Karpas-422 (cell line): ENCODE measurements at regions not wholly inside any gene's neighbourhood (a gene's known extent, or its start where the extent isn't known, plus 50 kb on each side); places are given as distances from the start of the nearest gene placed in this dataset.
"Not testable (repeated sequence)": the region's sequence is repeated elsewhere in the genome, so short reads cannot be mapped to it uniquely, and the experiment has no call there.

Source experiments
- DNase-seq: peaks from one replicate; pipeline ENCODE4 v3.0.0-alpha.2; 2015
- H2AFZ ChIP-seq: fragments of 200-600 bp; sonication (generic); 2 replicates; pipeline ENCODE4 v1.6.1; 2014; ENCODE audit warnings: antibody characterized with exemption, low read length, mixed read lengths
- H3K27ac ChIP-seq: fragments of 200-600 bp; sonication (generic); 2 replicates; pipeline ENCODE4 v1.5.1; 2014; ENCODE audit warnings: mild to moderate bottlenecking, low read length, moderate library complexity
- H3K27me3 ChIP-seq: fragments of 200-600 bp; sonication (generic); 2 replicates; pipeline ENCODE4 v1.6.1; 2014; ENCODE audit warnings: low read length, mixed read lengths
- H3K36me3 ChIP-seq: fragments of 200-600 bp; sonication (generic); 2 replicates; pipeline ENCODE4 v1.6.1; 2014; ENCODE audit warnings: low read length, mixed read lengths; ENCODE audit not compliant: insufficient read depth
- H3K4me1 ChIP-seq: fragments of 200-600 bp; sonication (generic); 2 replicates; pipeline ENCODE4 v1.6.1; 2014; ENCODE audit warnings: mild to moderate bottlenecking, low read length, mixed read lengths
- H3K4me2 ChIP-seq: fragments of 200-600 bp; sonication (generic); 2 replicates; pipeline ENCODE4 v1.6.1; 2014; ENCODE audit warnings: low read length, low read depth, mild to moderate bottlenecking; ENCODE audit not compliant: poor library complexity, severe bottlenecking
- H3K4me3 ChIP-seq: fragments of 200-600 bp; sonication (generic); 2 replicates; pipeline ENCODE4 v1.5.1; 2014; ENCODE audit warnings: mild to moderate bottlenecking, antibody characterized with exemption, low read length, mixed read lengths
- H3K79me2 ChIP-seq: fragments of 200-600 bp; sonication (generic); 2 replicates; pipeline ENCODE4 v1.6.1; 2014; ENCODE audit warnings: mild to moderate bottlenecking, low read length, mixed read lengths
- H3K9ac ChIP-seq: fragments of 200-600 bp; sonication (generic); 2 replicates; pipeline ENCODE4 v1.6.0; 2014; ENCODE audit warnings: low read length
- H3K9me2 ChIP-seq: fragments of 200-600 bp; sonication (generic), shearing (Covaris generic); replicated peaks from 2 replicates; pipeline ENCODE4 v1.6.0; 2014; ENCODE audit warnings: mild to moderate bottlenecking, low read length, moderate library complexity; ENCODE audit not compliant: insufficient read depth
- H3K9me3 ChIP-seq: fragments of 300-700, 200-600 bp; sonication (generic); 2 replicates; pipeline ENCODE4 v1.6.1; 2014; ENCODE audit warnings: low read length, mixed read lengths
- H4K20me1 ChIP-seq: fragments of 200-600 bp; sonication (generic); 2 replicates; pipeline ENCODE4 v1.6.1; 2014; ENCODE audit warnings: mild to moderate bottlenecking, antibody characterized with exemption, low read length, low read depth; ENCODE audit not compliant: insufficient read depth

- H2AFZ ChIP-seq, result no peak overlapping the region
- H4K20me1 ChIP-seq, result no peaks in the 10 kb centered on the region
- no peaks in the 10 kb centered on the region for H3K27me3 ChIP-seq
- no peak for DNase-seq
- H3K4me3 ChIP-seq, result no peak overlapping the region
- peaks cover 3% of the 10 kb centered on the region for H3K4me1 ChIP-seq
- no peaks in the 10 kb centered on the region for H3K9me2 ChIP-seq
- no peak overlapping the region for H3K4me2 ChIP-seq
- H3K9me3 ChIP-seq, result no peaks in the 10 kb centered on the region
- no peaks in the 10 kb centered on the region for H3K79me2 ChIP-seq
- no peak overlapping the region for H3K27ac ChIP-seq
- H3K36me3 ChIP-seq, result no peaks in the 10 kb centered on the region
- H3K9ac ChIP-seq, result no peak overlapping the region
Measured at GRCh38 chr13:40043764-40044163, 388.3 kb downstream of the COG6 start.

GRCh38 chr13:40047322-40047771 lies 391.9 kb downstream of the COG6 start:
- no peak overlapping the region for H3K4me3 ChIP-seq
- no peaks in the 10 kb centered on the region for H3K9me2 ChIP-seq
- H3K27ac ChIP-seq, result no peak overlapping the region
- no peaks in the 10 kb centered on the region for H3K36me3 ChIP-seq
- no peaks in the 10 kb centered on the region for H4K20me1 ChIP-seq
- peaks cover 3% of the 10 kb centered on the region for H3K4me1 ChIP-seq
- DNase-seq, result no peak
- H3K9ac ChIP-seq, result no peak overlapping the region
- no peaks in the 10 kb centered on the region for H3K27me3 ChIP-seq
- no peak overlapping the region for H2AFZ ChIP-seq
- no peak overlapping the region for H3K4me2 ChIP-seq
- H3K79me2 ChIP-seq, result no peaks in the 10 kb centered on the region
- no peaks in the 10 kb centered on the region for H3K9me3 ChIP-seq

- no peaks in the 10 kb centered on the region for H3K79me2 ChIP-seq
- no peak overlapping the region for H2AFZ ChIP-seq
- no peak overlapping the region for H3K4me2 ChIP-seq
- no peaks in the 10 kb centered on the region for H3K9me3 ChIP-seq
- H3K9me2 ChIP-seq, result no peaks in the 10 kb centered on the region
- no peak for DNase-seq
- peaks cover 3% of the 10 kb centered on the region for H3K4me1 ChIP-seq
- H3K27me3 ChIP-seq, result no peaks in the 10 kb centered on the region
- no peak overlapping the region for H3K27ac ChIP-seq
- no peaks in the 10 kb centered on the region for H4K20me1 ChIP-seq
- H3K4me3 ChIP-seq, result no peak overlapping the region
- no peak overlapping the region for H3K9ac ChIP-seq
- H3K36me3 ChIP-seq, result no peaks in the 10 kb centered on the region
Measured at GRCh38 chr13:40048551-40048950, 393.1 kb downstream of the COG6 start.

GRCh38 chr13:40052954-40053353 lies 397.5 kb downstream of the COG6 start:
- no peak overlapping the region for H2AFZ ChIP-seq
- no peak for DNase-seq
- no peak overlapping the region for H3K4me3 ChIP-seq
- no peaks in the 10 kb centered on the region for H3K4me1 ChIP-seq
- H3K79me2 ChIP-seq, result no peaks in the 10 kb centered on the region
- no peaks in the 10 kb centered on the region for H3K36me3 ChIP-seq
- H3K4me2 ChIP-seq, result no peak overlapping the region
- no peaks in the 10 kb centered on the region for H3K9me2 ChIP-seq
- H3K9ac ChIP-seq, result no peak overlapping the region
- no peaks in the 10 kb centered on the region for H3K9me3 ChIP-seq
- no peaks in the 10 kb centered on the region for H3K27me3 ChIP-seq
- H3K27ac ChIP-seq, result no peak overlapping the region
- H4K20me1 ChIP-seq, result no peaks in the 10 kb centered on the region

GRCh38 chr13:40053401-40053800 lies 397.9 kb downstream of the COG6 start:
- Histone ChIP-seq H3K9me3 (no peaks in the 10 kb centered on the region), H3K36me3 (no peaks in the 10 kb centered on the region), H3K9me2 (no peaks in the 10 kb centered on the region), H3K27me3 (no peaks in the 10 kb centered on the region), H3K9ac (no peak overlapping the region), H2AFZ (no peak overlapping the region), H4K20me1 (no peaks in the 10 kb centered on the region), H3K4me2 (no peak overlapping the region), H3K27ac (no peak overlapping the region), H3K4me1 (no peaks in the 10 kb centered on the region), H3K4me3 (no peak overlapping the region), H3K79me2 (no peaks in the 10 kb centered on the region)
- no peak for DNase-seq

- H3K9ac ChIP-seq, DNase-seq, H3K4me3 ChIP-seq, H3K27me3 ChIP-seq, H3K9me3 ChIP-seq, H3K79me2 ChIP-seq, H3K36me3 ChIP-seq, H3K9me2 ChIP-seq, H3K27ac ChIP-seq, H3K4me1 ChIP-seq, H2AFZ ChIP-seq, H4K20me1 ChIP-seq, H3K4me2 ChIP-seq: not testable (repeated sequence)
Measured at GRCh38 chr13:40054422-40054821, 399.0 kb downstream of the COG6 start.

- H3K9me3 ChIP-seq, result no peaks in the 10 kb centered on the region
- H3K79me2 ChIP-seq, result no peaks in the 10 kb centered on the region
- no peak overlapping the region for H3K27ac ChIP-seq
- H3K4me2 ChIP-seq, result no peak overlapping the region
- peaks cover 18% of the 10 kb centered on the region for H3K4me1 ChIP-seq
- H2AFZ ChIP-seq, result no peak overlapping the region
- H3K36me3 ChIP-seq, result no peaks in the 10 kb centered on the region
- no peak overlapping the region for H3K4me3 ChIP-seq
- H3K9me2 ChIP-seq, result no peaks in the 10 kb centered on the region
- no peak overlapping the region for H3K9ac ChIP-seq
- no peak for DNase-seq
- no peaks in the 10 kb centered on the region for H3K27me3 ChIP-seq
- no peaks in the 10 kb centered on the region for H4K20me1 ChIP-seq
Measured at GRCh38 chr13:40056898-40057619, 401.6 kb downstream of the COG6 start.

GRCh38 chr13:40058757-40059236 lies 403.3 kb downstream of the COG6 start:
- no peak overlapping the region for H3K27ac ChIP-seq
- H3K9ac ChIP-seq, result no peak overlapping the region
- H3K9me2 ChIP-seq, result no peaks in the 10 kb centered on the region
- H2AFZ ChIP-seq, result no peak overlapping the region
- no peak overlapping the region for H3K4me3 ChIP-seq
- no peaks in the 10 kb centered on the region for H3K9me3 ChIP-seq
- no peak overlapping the region for H3K4me2 ChIP-seq
- DNase-seq, result no peak
- no peaks in the 10 kb centered on the region for H3K79me2 ChIP-seq
- H4K20me1 ChIP-seq, result no peaks in the 10 kb centered on the region
- no peaks in the 10 kb centered on the region for H3K27me3 ChIP-seq
- no peaks in the 10 kb centered on the region for H3K36me3 ChIP-seq
- H3K4me1 ChIP-seq, result peaks cover 24% of the 10 kb centered on the region
